Stimulated activated CD4-positive, alpha-beta T cell treated with anti-CD3 and anti-CD28 coated beads, Interleukin-4, amount 100 ng/mL, for 48 hours (primary cell): ENCODE measurements at regions not wholly inside any gene's neighbourhood (a gene's known extent, or its start where the extent isn't known, plus 50 kb on each side); places are given as distances from the start of the nearest gene placed in this dataset.
"Not testable (repeated sequence)": the region's sequence is repeated elsewhere in the genome, so short reads cannot be mapped to it uniquely, and the experiment has no call there.

Source experiments
- DNase-seq, 2 donors: peaks; one replicate each; pipeline ENCODE4 v3.0.0-alpha.2; 2020; ENCODE audit warnings: low read depth in 2 of 2

- no peak for DNase-seq
Measured at GRCh38 chr4:187664011-187664410, 331.6 kb upstream of the ZFP42 start.

GRCh38 chr4:187665086-187665485 lies 330.5 kb upstream of the ZFP42 start:
- DNase-seq = no peak

GRCh38 chr4:187666034-187666433 lies 329.5 kb upstream of the ZFP42 start:
- DNase-seq = no peak

GRCh38 chr4:187666697-187667494 lies 328.7 kb upstream of the ZFP42 start:
- no peak for DNase-seq

GRCh38 chr4:187668526-187669082 lies 327.0 kb upstream of the ZFP42 start:
- DNase-seq = no peak

GRCh38 chr4:187671521-187671920 lies 324.1 kb upstream of the ZFP42 start:
- not testable (repeated sequence) for DNase-seq

- not testable (repeated sequence) for DNase-seq
Measured at GRCh38 chr4:187671958-187672357, 323.6 kb upstream of the ZFP42 start.

- DNase-seq = not testable (repeated sequence)
Measured at GRCh38 chr4:187672526-187672925, 323.0 kb upstream of the ZFP42 start.

- DNase-seq = no peak
Measured at GRCh38 chr4:187679450-187679849, 316.1 kb upstream of the ZFP42 start.

- DNase-seq = no peak
Measured at GRCh38 chr4:187685247-187685646, 310.3 kb upstream of the ZFP42 start.

- DNase-seq = no peak
Measured at GRCh38 chr4:187687697-187688096, 307.9 kb upstream of the ZFP42 start.

GRCh38 chr4:187692626-187693025 lies 302.9 kb upstream of the ZFP42 start:
- no peak for DNase-seq

GRCh38 chr4:187695531-187695930 lies 300.0 kb upstream of the ZFP42 start:
- DNase-seq = not testable (repeated sequence)

- no peak for DNase-seq
Measured at GRCh38 chr4:187711586-187711985, 284.0 kb upstream of the ZFP42 start.

- no peak for DNase-seq
Measured at GRCh38 chr4:187714957-187715356, 280.6 kb upstream of the ZFP42 start.

GRCh38 chr4:187715466-187715865 lies 280.1 kb upstream of the ZFP42 start:
- DNase-seq = no peak

GRCh38 chr4:187724456-187724855 lies 271.1 kb upstream of the ZFP42 start:
- DNase-seq = no peak

- no peak for DNase-seq
Measured at GRCh38 chr4:187726485-187726884, 269.1 kb upstream of the ZFP42 start.

GRCh38 chr4:187732524-187732923 lies 263.0 kb upstream of the ZFP42 start:
- DNase-seq = no peak

- no peak for DNase-seq
Measured at GRCh38 chr4:187739771-187740170, 255.8 kb upstream of the ZFP42 start.

GRCh38 chr4:187744911-187745310 lies 250.7 kb upstream of the ZFP42 start:
- DNase-seq = no peak

GRCh38 chr4:187750652-187751051 lies 244.9 kb upstream of the ZFP42 start:
- DNase-seq = not testable (repeated sequence)

- no peak for DNase-seq
Measured at GRCh38 chr4:187767158-187767557, 228.4 kb upstream of the ZFP42 start.

GRCh38 chr4:187767687-187768086 lies 227.9 kb upstream of the ZFP42 start:
- no peak for DNase-seq
